ENCODE measurements at regions not wholly inside any gene's neighbourhood (a gene's known extent, or its start where the extent isn't known, plus 50 kb on each side); places are given as distances from the start of the nearest gene placed in this dataset.
"Not testable (repeated sequence)": the region's sequence is repeated elsewhere in the genome, so short reads cannot be mapped to it uniquely, and the experiment has no call there.

DNA sequence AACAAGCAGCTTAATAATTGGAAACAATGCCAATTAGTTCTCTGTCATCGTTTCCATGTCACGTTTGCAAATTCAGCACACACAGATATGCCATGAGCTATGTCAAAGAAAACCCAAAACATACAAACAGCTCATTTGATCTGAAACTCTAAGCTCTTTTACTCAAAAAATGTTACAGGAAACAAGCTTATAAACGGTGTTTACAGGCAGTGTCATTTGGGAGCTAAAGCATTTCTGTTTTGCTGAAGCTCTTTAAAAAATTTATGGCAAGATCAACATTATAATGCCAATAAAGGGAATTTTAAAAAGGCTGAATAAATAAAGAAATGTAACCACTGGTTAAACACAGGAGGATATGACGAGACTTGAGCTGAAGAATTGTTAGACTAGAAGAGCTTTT, 94.0 kb upstream of the HS3ST2 start:
- no peaks in the 10 kb centered on the region for H3K9me3 ChIP-seq (ENCODE audit: severe bottlenecking)
- H3K4me1 ChIP-seq (ENCODE audit: insufficient read depth, poor library complexity, severe bottlenecking) = no peaks in the 10 kb centered on the region
- H3K36me3 ChIP-seq (ENCODE audit: low read depth) = no peaks in the 10 kb centered on the region
- TF ChIP-seq, protein P1, sequence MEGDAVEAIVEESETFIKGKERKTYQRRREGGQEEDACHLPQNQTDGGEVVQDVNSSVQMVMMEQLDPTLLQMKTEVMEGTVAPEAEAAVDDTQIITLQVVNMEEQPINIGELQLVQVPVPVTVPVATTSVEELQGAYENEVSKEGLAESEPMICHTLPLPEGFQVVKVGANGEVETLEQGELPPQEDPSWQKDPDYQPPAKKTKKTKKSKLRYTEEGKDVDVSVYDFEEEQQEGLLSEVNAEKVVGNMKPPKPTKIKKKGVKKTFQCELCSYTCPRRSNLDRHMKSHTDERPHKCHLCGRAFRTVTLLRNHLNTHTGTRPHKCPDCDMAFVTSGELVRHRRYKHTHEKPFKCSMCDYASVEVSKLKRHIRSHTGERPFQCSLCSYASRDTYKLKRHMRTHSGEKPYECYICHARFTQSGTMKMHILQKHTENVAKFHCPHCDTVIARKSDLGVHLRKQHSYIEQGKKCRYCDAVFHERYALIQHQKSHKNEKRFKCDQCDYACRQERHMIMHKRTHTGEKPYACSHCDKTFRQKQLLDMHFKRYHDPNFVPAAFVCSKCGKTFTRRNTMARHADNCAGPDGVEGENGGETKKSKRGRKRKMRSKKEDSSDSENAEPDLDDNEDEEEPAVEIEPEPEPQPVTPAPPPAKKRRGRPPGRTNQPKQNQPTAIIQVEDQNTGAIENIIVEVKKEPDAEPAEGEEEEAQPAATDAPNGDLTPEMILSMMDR (IDR thresholded peaks at IDR 0.05; ENCODE audit: poor library complexity, severe bottlenecking) = no peak
- DNase-seq (ENCODE audit: low spot score) = no peak
- ATAC-seq (ENCODE audit: low read depth) = no peak
- H3K4me3 ChIP-seq (ENCODE audit: severe bottlenecking) = no peak overlapping the region
- H3K27ac ChIP-seq (ENCODE audit: poor library complexity, severe bottlenecking) = no peak overlapping the region
- H3K27me3 ChIP-seq (ENCODE audit: insufficient read depth, poor library complexity, severe bottlenecking) = no peaks in the 10 kb centered on the region

- TF ChIP-seq, protein P1 (IDR thresholded peaks at IDR 0.05; ENCODE audit: poor library complexity, severe bottlenecking) = no peak
- DNase-seq (ENCODE audit: low spot score) (no peak), ATAC-seq (ENCODE audit: low read depth) (no peak)
- Histone ChIP-seq H3K4me1 (ENCODE audit: insufficient read depth, poor library complexity, severe bottlenecking) (no peaks in the 10 kb centered on the region), H3K4me3 (ENCODE audit: severe bottlenecking) (no peak overlapping the region), H3K27me3 (ENCODE audit: insufficient read depth, poor library complexity, severe bottlenecking) (no peaks in the 10 kb centered on the region), H3K27ac (ENCODE audit: poor library complexity, severe bottlenecking) (no peak overlapping the region), H3K36me3 (ENCODE audit: low read depth) (no peaks in the 10 kb centered on the region), H3K9me3 (ENCODE audit: severe bottlenecking) (no peaks in the 10 kb centered on the region)
These were observed 92.4 kb upstream of the HS3ST2 start for GRCh38 chr16:22721511-22722100.

GRCh38 chr16:22722551-22723541, 91.1 kb upstream of the HS3ST2 start:
- DNase-seq (ENCODE audit: low spot score); H3K4me1 ChIP-seq (ENCODE audit: insufficient read depth, poor library complexity, severe bottlenecking); H3K9me3 ChIP-seq (ENCODE audit: severe bottlenecking); H3K27me3 ChIP-seq (ENCODE audit: insufficient read depth, poor library complexity, severe bottlenecking); ATAC-seq (ENCODE audit: low read depth); H3K36me3 ChIP-seq (ENCODE audit: low read depth); H3K4me3 ChIP-seq (ENCODE audit: severe bottlenecking); H3K27ac ChIP-seq (ENCODE audit: poor library complexity, severe bottlenecking): not testable (repeated sequence)

DNA sequence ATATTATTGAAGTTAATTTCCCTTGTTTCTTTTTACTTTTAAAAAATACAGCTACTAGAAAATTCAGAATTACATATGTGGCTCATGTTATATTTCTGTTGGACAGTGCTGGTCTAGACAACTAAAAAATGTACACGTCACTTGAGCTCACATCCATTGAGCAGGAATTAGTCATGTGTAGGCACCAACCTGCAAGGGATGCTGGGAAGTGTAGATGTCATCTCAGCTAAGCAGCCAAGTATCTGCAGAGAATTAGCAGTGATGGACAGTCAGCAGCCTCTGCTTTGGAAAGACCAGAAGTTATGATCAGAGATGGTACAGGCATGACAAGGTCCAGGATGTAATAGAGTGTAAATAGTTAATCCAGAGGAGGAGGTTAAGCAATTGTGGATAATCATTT, 87.1 kb upstream of the HS3ST2 start:
- H3K4me1 ChIP-seq (ENCODE audit: insufficient read depth, poor library complexity, severe bottlenecking) = no peaks in the 10 kb centered on the region
- H3K36me3 ChIP-seq (ENCODE audit: low read depth) = no peaks in the 10 kb centered on the region
- H3K27ac ChIP-seq (ENCODE audit: poor library complexity, severe bottlenecking) = no peak overlapping the region
- peaks cover 3% of the 10 kb centered on the region for H3K27me3 ChIP-seq (ENCODE audit: insufficient read depth, poor library complexity, severe bottlenecking)
- H3K4me3 ChIP-seq (ENCODE audit: severe bottlenecking) = no peak overlapping the region
- DNase-seq (ENCODE audit: low spot score) (no peak), ATAC-seq (ENCODE audit: low read depth) (no peak)
- no peaks in the 10 kb centered on the region for H3K9me3 ChIP-seq (ENCODE audit: severe bottlenecking)
- TF ChIP-seq, protein P1 (IDR thresholded peaks at IDR 0.05; ENCODE audit: poor library complexity, severe bottlenecking) = no peak

- H3K27ac ChIP-seq (ENCODE audit: poor library complexity, severe bottlenecking) = no peak overlapping the region
- no peaks in the 10 kb centered on the region for H3K9me3 ChIP-seq (ENCODE audit: severe bottlenecking)
- ATAC-seq (ENCODE audit: low read depth) = no peak
- TF ChIP-seq, protein P1 (IDR thresholded peaks at IDR 0.05; ENCODE audit: poor library complexity, severe bottlenecking) = no peak
- peaks cover 3% of the 10 kb centered on the region for H3K27me3 ChIP-seq (ENCODE audit: insufficient read depth, poor library complexity, severe bottlenecking)
- DNase-seq (ENCODE audit: low spot score) = no peak
- H3K4me1 ChIP-seq (ENCODE audit: insufficient read depth, poor library complexity, severe bottlenecking) = no peaks in the 10 kb centered on the region
- H3K36me3 ChIP-seq (ENCODE audit: low read depth) = no peaks in the 10 kb centered on the region
- H3K4me3 ChIP-seq (ENCODE audit: severe bottlenecking) = no peak overlapping the region
These were observed 86.4 kb upstream of the HS3ST2 start for GRCh38 chr16:22727285-22728166.

Measured in RWPE2 (cell line).